NCI-H69 (cell line): ENCODE measurements at regions not wholly inside any gene's neighbourhood (a gene's known extent, or its start where the extent isn't known, plus 50 kb on each side); places are given as distances from the start of the nearest gene placed in this dataset.
"Not testable (repeated sequence)": the region's sequence is repeated elsewhere in the genome, so short reads cannot be mapped to it uniquely, and the experiment has no call there.

Experiments
- DNase-seq: peaks from one replicate; lab custom pipeline; 2025; lab: John Stamatoyannopoulos, UW

- DNase-seq, result no peak
Observed at GRCh38 chr2:11922294-11922693, 175.9 kb downstream of the LPIN1 start.

DNA sequence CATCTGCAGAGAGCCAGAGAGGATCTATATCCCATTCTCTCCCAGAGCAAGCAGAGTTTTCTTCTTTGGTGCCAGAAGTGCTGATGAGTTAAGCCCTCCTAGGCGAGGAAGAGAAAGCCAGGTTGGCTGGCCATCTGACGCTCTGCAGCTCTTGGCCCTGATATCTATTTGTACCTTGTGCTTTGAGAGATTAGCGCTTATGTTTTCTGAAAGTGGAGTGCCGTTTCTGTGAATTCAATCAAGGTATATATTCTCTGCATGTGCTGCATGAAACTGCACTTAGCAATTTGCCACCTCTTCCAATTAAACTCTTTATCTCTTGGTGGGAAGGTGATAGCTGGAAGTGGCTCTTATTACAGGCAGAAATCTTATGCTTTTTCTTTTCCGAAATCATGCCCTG, 177.5 kb downstream of the LPIN1 start:
- no peak for DNase-seq

GRCh38 chr2:11925295-11926066, 179.0 kb downstream of the LPIN1 start:
- no peak for DNase-seq

- DNase-seq, result peak; percentile 1
Observed at GRCh38 chr2:11930211-11930761, 183.9 kb downstream of the LPIN1 start.

DNA sequence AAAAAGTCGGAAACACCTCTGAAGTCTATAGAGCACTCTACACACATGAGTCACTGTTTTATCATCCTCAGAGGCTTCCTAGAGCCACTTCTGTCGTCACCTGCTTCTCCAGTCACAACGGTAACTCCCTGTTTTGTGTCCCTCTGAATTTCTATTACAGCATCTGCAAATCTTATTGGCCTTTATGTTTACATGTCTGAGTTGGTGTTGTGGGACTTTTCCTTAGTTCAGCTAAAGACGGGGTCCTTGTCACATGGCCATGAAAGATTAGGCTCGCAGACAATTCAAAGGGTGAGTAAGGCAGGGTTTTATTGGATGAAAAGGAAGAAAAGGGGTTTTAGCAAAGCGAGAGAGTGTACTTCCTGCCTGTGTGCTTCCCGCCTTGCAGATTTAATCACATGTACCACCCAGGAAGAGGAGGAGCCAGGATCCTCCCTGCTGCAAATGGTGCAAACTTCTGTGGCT, 185.6 kb downstream of the LPIN1 start:
- DNase-seq, result no peak

GRCh38 chr2:11932962-11933361, 186.5 kb downstream of the LPIN1 start:
- no peak for DNase-seq

GRCh38 chr2:11933854-11934253, 187.4 kb downstream of the LPIN1 start:
- no peak for DNase-seq

GRCh38 chr2:11936761-11937160, 190.3 kb downstream of the LPIN1 start:
- DNase-seq, result no peak

DNA sequence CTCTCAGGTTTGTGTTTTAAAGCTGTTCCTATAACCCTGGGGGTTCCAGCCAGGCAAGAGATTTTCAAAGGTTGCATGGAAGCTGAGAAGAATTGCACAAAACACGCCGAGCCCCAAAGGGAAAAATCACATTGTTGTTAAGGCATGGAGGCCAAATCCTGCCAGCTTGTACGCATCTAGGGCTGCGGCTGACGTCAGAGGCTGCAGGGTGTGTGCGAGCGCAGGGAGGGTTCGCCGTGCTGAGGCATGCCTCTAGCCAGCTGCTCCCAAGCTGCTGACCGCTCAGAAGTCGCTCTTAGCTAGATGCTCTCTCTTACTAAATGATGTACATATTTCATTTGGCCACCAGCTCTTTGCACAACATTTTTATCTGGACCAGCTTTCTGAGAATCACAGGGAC, 191.8 kb downstream of the LPIN1 start:
- DNase-seq, result peak; percentile 40

DNA sequence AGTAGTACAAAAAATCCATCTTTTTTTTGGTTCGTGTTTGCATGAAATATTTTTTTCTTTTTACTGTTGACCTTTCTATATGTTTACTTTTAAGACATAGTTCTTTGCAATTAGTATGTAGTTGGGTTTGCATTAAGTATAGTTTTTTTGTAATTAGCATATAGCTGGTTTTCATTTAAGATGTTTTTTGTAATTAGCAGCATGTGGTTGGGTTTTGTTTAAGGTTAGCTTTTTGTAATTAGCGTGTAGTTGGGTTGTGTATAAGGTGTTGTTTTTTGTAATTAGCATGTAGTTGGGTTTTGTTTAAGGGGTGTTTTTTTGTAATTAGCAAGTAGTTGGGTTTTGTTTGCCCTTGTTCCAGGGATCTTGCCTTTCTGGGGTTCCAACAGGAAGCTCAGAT, 193.1 kb downstream of the LPIN1 start:
- DNase-seq, result no peak

DNA sequence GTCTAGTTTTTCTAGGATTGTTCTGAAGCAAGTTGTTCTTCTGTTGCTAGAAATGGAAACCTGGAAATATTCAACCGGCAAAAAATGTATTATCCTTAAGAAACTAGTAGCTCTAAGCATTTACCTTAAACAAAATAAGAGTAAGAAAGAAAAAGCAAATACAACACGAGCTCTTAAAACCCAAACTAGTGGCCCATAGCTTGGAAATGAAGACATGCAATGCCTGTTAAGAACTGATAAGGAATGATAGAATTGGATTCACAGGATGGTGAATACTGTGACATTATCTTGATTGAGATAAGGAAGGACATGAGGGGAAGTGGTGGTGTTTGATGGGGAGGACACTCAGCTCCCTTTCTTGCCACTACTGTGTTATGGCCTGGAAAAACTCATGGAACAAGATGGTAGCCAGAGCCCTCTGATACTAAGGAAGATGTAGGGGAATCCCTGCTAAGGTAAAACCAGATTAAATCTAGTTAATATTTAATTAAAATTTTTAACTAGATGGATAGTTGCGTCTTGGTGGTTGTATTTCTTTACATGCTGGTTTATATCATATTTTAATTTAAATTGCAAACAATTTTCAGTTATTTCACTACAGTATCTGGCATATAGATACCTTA, 193.8 kb downstream of the LPIN1 start:
- DNase-seq, result no peak

DNA sequence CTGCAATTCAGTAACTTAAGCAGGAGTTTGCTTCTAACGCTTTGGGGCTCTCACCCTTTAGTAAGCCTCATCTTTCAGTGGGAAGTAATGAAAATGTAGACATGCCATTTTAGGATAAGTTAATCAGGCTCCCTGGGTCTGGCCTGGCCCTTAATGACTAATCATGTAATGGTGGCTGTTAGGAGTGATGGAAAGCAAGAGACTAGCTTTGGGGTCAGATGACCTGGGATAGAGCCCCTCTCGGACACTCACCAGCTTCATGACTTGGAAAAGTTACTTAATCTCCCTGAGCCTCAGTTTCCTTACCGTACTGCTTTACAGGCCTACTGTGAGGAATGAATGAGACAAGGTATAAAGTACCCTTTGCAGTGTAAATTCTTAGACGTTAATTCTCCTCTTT, 194.4 kb downstream of the LPIN1 start:
- DNase-seq, result no peak

DNA sequence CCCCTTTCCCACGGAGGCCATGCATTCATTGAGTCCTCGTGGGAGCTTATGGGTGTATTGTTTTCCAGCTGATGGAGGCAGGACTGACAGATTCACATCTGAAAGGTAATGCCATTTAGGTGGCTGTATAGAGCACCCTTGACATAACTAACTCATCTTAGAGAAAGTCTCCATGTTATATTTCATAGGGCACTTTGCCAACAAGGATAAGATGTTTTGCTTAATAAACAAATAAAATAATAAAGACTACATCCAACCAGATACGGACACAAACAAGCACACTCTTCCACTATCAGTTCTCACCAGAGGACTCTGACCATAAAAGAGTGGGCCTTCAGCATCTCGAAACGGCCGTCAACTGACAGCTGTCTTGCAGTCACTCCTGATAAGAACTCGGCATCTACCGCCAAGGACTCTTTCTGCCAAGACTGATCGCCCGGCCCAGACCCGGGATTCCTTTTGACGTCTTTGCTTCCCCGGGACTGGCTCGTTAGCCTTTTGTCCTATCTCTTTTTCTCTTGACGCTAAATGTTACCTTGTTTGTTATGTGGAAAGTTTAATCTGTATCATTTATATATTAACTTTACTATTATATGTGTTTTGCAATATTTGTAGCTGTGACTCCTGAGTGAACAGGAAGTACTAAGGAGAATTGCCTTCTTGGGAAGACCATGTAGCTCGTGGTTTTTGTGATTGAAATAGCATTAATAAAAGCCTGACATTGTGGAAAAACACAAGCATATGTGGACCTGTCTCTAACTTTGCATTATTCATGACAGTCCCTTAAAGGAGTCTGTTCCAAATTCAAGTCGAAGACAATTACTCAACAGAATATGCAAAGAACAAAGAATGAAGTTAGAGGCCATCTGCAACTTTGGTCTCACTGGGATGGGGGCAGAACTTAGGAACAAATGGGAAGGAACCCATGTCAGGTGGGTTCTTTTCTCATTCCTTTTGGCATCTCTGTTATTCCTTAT, 195.1 kb downstream of the LPIN1 start:
- DNase-seq, result no peak

DNA sequence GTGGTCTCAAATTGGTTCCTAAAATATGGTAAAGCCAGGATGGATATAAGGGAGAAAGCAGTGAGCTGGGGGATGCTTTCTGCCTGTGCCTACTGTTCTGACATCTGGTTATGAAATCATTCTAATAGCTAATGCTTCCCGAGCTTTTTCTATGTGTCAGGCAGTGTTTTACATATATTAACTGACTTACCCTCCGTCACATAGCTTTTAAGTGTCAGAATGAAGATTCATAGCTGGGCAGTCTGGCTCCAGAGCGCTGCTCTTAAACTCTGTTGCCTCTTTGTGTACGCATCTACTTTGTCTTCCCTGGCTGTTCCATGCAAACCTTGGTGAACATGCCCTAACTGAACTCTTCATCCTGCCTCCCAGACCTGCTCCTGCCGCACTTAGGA, 195.7 kb downstream of the LPIN1 start:
- no peak for DNase-seq

DNA sequence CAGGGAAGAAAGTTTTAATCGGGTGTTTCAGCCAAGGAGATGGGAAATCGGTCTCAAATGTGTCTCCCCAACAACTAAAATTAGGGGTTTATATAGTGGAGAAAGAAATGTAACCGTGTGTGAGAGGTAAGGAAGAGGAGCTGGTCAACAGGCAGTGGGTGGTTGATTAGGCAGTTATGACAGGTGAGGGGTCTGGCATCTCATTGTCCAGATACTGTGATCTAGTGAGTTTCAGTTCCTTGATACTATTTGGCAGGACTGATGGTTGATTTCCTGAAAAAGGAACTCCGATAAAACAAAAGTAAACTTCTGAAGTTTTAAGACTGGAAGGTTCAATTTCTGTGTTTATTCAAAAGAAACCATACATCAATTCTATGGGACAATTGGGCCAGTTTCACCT, 197.9 kb downstream of the LPIN1 start:
- DNase-seq, result no peak

GRCh38 chr2:11945139-11946126, 199.0 kb downstream of the LPIN1 start:
- DNase-seq, result no peak

GRCh38 chr2:11947956-11948355, 201.5 kb downstream of the LPIN1 start:
- DNase-seq, result no peak

GRCh38 chr2:11949732-11950523, 203.5 kb downstream of the LPIN1 start:
- DNase-seq, result no peak

GRCh38 chr2:11950896-11951295, 204.5 kb downstream of the LPIN1 start:
- DNase-seq, result no peak

DNA sequence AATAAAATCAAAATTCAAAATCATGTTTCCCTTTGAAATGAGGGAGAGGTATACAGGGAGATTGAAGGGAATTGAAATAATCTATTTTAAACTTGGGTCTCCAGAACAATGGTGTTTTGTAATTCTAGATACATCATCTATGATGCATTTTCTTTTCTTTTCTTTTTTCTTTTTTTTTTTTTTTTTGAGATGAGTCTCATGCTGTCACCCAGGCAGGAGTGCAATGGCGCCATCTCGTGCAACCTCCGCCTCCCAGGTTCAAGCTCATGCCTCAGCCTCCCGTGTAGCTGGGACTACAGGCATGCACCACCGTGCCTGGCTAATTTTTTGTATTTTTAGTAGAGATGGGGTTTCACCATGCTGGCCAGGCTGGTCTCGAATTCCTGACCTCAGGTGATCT, 205.1 kb downstream of the LPIN1 start:
- DNase-seq, result not testable (repeated sequence)
